T47D (cell line): ENCODE measurements at regions not wholly inside any gene's neighbourhood (a gene's known extent, or its start where the extent isn't known, plus 50 kb on each side); places are given as distances from the start of the nearest gene placed in this dataset.
"Not testable (repeated sequence)": the region's sequence is repeated elsewhere in the genome, so short reads cannot be mapped to it uniquely, and the experiment has no call there.

ENCODE experiments used
- DNase-seq, 2 experiments: peaks; one replicate each; pipeline versions ENCODE4 v3.0.0 to v3.0.0-alpha.2; 2011 to 2012; ENCODE audit warnings: low read depth in 1 of 2, low spot score in 1 of 2
- JUND ChIP-seq: IDR thresholded peaks from 2 replicates; pipeline ENCODE4 v1.6.1; 2012; ENCODE audit warnings: low read depth
- in situ Hi-C: cut with HindIII; loops from 2 replicates; pipeline ENCODE4 v1.10.0; 2016; ENCODE audit warnings: low sequenced_read_pairs, low pct_unique_long_range_greater_than_20kb

DNA sequence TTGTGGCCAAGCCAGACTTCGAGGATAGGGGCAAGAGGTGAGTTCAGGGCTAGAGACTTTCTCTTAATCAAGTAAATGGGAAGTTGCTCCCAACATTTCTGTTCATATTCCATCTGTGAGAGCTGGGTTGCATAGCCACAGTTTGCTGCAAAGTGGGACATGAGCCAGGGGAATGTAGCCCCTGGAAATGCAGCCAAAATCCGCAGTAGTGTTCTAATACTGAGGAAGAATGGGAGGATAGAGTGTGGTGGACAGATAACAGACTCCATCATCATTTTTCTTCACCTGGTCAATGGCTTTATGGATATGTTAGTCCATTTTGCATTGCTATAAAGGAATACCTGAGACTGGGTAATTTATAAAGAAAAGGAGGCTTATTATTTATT is 177.7 kb downstream of the SKIDA1 start:
- in situ Hi-C loops: no loop called here
- no peak for DNase-seq
- no peak for TF ChIP-seq JUND

DNA sequence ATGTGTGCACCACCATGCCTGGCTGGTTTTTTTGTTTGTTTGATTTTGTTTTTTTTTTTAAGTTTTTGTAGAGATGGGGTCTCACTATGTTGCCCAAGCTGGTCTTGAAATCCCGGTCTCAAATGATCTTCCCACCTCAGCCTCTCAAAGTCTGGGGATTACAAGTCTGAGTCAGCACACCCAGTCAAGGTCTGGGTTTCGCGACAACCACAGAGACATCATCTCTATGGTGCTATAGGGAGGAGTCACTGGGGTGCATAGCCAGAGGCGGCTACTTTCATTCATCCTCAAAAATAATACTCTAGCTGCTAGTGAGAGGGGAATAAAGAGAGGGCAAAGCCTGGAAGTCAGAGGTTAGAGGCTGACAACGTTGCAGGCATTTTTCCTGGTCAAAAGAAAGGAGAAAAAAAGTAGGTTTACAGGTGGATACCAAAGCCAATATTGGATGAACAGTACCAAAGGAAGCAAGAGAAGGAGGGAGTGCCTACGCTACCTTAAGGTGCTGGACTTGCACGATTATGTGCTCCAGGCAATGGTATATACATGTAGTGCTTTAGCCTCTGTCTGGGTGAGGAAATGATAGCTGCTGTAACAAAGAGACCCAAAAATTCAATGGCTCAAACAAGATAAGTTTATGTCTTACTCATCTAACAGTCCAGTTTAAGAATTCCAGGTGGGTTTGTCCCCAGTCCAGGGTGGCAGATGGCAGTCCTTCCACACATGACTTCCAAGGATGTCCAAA is 178.3 kb downstream of the SKIDA1 start:
- in situ Hi-C loops: no loop called here
- no peak for TF ChIP-seq JUND
- DNase-seq: no peak

DNA sequence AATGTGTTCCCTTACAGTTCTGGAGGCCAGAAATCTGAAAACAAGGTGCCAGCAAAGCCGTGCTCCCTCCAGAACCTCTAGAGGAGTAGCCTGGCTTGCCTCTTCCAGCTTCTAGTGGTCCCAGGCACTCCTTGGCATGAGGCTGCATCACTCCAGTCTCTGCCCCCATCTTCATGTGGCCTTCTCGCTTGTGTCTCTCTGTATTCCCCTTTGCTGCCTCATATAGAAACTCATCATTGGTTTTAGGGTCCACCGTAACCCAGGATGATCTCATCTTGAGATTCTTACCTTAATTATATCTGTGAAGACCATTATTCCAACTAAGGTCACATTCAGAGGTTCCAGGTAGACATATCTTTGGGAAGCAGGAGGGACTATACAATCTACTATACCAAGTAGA is 182.4 kb downstream of the SKIDA1 start:
- no peak for TF ChIP-seq JUND
- in situ Hi-C loops: no loop called here
- DNase-seq: no peak

DNA sequence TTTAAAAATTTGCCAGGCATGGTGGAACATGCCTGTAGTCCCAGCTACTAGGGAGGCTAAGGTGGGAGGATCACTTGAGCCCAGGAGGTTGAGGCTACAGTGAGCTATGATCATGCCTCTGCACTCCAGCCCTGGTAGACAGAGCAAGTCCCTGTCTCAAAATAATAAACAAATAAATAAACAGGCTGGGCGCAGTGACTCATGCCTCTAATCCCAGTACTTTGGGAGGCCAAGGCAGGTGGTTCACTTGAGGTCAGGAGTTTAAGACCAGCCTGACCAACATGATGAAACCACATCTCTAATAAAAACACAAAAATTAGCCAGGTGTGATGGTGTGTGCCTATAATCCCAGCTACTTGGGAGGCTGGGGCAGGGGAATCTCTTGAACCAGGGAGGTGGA is 183.0 kb downstream of the SKIDA1 start:
- DNase-seq, in situ Hi-C loops: not testable (repeated sequence)

DNA sequence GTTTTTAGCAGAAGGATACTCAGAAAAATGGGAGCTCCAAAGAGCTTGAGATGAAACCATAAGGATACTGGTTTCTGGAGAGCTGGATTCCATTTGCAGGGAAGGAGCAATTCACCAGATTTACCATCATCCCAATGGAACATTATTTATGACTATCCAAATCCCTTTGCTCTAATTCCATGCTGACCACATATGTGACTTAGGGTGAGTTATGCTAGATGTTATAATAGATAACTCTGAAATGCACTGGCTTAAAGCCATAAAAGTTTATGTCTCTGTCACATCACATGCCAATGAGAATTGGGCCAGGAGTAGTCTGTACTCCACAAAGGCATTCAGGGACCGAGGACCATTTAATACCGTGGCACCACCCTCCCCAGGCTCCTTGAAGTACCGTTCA is 185.2 kb downstream of the SKIDA1 start:
- no peak for TF ChIP-seq JUND
- DNase-seq: peak in 1 of 2 experiments; percentile 27
- in situ Hi-C loops: no loop called here

DNA sequence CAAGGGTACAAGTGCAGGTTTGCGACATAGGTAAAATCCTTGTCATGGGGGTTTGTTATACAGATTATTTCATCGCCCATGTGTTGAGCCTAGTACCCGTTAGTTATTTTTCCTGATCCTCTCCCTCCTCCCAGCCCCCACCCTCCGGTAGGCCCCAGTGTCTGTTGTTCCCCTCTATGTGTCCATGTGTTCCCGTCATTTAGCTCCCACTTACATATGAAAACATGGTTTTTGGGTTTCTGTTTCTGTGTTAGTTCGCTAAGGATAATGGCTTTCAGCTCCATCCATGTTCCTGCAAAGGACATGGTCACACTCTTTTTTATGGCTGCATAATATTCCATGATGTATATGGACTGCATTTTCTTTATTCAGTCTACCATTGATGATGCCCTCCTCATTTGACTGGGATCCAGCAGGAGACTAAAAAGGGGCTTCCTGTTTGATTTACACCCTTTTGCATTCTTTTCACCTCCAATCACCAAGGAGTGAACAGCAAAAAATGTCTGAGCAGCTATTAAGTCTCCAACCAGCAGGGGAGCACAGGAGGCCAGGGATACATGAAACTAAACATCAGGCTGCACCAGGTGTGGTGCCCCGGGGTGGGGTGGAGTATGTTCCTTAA is 188.2 kb downstream of the SKIDA1 start:
- no peak for DNase-seq
- no peak for TF ChIP-seq JUND
- in situ Hi-C loops: no loop called here

DNA sequence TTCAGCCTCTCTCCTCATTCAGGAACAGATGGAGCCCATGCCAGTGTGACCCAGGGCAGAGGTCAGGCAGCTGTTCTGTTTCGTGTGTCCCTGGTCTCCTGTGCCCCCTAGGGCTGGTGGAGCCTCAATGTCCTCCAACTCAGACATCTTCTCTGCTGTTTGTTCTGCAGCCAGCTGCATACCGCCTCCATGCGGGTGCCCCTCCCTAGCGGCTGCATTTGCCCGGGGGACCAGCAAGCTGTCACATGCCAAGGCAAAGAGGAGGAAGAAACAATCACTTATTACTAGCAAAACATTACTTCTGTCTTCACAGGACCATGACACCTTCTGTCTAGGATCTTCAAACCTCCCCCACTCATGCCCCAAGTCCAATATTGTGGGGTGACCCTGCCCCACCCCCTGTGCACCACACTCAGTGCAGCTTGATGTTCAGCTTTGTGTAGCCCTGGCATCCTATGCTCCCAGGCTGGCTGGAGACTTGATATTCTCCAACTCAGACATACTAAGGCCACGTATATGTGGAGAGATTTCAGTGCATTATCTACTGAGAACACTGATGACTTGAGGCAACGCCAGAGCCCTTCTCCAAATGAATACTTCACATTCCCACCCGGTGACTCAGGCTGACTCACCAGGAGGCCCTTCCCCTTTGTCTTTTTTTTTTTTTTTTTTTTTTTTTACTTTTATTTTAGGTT is 188.9 kb downstream of the SKIDA1 start:
- in situ Hi-C loops: no loop called here
- DNase-seq: peak in 1 of 2 experiments; percentile 26

DNA sequence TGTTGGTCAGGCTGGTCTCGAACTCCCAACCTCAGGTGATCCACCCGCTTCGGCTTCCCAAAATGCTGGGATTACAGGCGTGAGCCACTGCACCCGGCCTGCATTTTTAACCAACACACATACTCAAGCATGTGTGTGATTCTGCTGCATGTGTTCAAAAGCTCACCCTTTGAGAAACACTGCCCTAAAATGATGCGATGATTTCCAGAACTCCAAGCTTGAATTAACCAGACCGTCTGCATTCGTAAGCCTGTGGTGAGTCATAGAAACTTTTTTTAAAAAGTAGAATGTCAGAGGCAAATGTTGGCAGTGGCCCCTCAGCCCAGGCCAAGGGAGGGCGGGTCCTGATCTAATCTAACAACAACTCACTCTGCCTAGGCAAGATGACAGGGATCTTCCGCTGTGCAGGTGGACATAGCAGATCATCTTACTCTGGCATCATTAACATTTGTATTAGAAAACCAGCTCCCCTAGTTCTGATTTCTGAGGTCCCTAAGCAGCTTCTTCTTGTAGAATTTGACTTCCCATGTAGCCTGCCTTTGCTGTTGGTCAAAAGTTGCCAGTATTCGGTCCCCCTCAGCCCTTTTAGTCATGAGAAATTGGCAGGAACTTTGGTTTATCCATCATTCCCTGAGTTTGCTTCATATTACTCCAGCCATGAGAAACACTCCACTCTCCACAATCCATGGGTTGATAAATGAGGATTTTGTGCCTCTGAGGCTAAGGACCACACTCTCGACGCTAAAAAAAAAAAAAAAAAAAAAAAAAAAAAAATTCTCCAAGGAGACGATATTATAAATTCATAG is 190.4 kb downstream of the SKIDA1 start:
- no peak for DNase-seq
- in situ Hi-C loops: no loop called here
- TF ChIP-seq JUND: no peak

More for the DNA sequence above, 188.9 kb downstream of the SKIDA1 start:
- TF ChIP-seq JUND: no peak

DNA sequence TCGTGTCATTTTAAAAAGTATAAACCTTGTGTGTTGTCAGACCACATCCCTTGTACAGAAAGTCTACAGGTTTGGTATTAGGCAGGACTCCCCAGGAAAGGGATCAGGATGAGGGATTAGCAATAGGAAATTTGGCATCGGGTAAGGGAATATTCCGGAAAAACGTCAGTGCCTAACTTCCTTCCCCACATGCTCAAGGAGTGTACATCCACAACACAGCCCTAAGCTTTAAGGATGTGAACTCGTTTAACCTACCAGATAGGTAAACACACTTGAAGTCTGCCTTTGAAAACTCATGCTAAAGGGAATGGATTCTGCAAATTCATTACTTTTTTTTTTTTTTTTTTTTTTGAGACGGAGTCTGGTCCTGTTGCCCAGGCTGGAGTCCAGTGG is 194.9 kb downstream of the SKIDA1 start:
- DNase-seq: no peak
- in situ Hi-C loops: no loop called here
- no peak for TF ChIP-seq JUND

DNA sequence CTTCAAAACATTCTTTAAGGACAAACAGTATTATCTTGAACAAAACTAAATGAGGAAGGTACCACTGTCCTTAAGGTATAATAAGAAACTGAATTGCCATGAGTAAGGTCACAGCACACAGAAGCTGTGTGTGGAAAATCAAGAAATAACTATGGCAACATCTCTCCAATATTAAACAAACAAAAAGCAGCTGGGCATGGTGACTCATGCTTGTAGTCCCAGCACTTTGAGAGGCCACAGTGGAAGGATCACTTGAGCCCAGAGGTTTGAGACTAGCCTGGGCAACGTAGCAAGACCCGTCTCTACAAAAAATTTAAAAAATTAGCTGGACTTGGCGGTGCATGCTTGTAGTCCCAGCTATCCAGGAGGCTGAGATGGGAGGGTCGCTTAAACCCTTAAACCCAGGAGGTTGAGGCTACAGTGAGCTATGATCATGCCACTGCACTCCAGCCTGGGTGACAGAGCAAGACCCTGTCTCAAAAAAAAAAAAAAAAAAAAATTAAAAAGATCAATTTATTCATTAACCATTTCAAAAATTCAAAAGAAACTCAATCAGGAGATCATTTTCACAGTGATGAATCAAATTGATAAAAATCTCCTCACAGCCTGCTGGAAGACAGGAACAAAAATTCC is 195.4 kb downstream of the SKIDA1 start:
- in situ Hi-C loops: no loop called here
- no peak for TF ChIP-seq JUND
- DNase-seq: peak in 1 of 2 experiments; percentile 52

DNA sequence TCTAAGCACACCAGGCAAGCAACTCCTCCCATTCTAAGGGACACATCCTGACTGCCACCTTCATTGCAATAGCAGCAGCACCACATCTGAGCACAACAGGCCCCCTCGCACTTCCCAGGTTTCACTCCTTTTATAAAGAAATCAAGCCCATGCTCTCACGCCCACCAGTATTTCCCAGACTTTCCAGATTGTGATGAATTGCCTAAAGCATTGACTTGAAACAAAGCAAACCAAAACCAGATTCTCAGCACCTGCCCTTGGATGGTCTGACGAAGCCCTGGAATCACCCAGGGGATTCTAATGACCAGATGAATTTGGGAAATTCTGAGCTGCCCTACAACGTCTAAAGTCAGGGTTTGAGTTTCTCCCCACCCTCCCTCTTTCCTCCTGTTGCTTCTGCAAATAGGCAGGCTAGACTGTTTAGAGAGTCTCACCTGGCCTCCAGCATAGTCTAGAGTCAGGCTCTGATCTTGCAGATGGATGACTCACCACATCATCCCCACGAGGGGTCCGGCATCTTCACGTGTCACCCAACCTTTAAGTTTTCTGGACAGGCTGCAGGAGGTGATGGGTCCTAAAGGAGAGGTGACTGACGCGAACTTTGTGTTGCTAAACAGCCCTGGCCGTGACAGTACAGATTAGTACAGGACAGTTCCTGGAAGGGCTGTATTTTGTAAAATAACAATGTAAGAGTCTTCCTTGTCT is 198.0 kb downstream of the SKIDA1 start:
- DNase-seq: no peak
- in situ Hi-C loops: no loop called here
- no peak for TF ChIP-seq JUND
